CD4-positive, alpha-beta T cell treated with Interferon gamma for 1 hour (primary cell): ENCODE measurements at regions not wholly inside any gene's neighbourhood (a gene's known extent, or its start where the extent isn't known, plus 50 kb on each side); places are given as distances from the start of the nearest gene placed in this dataset.

ENCODE experiments used
- DNase-seq: peaks from one replicate; pipeline ENCODE4 v3.0.0-alpha.2; 2020

- DNase-seq: no peak
Observed at GRCh38 chr4:83170952-83171399, 56.4 kb upstream of the PLAC8 start.
